ENCODE measurements at regions not wholly inside any gene's neighbourhood (a gene's known extent, or its start where the extent isn't known, plus 50 kb on each side); places are given as distances from the start of the nearest gene placed in this dataset.
A peak's percentile ranks its signal among the peaks of the same experiment; 100 is the strongest.

GRCh38 chr4:153988492-153989363 is 199.8 kb upstream of the SFRP2 start:
- Mint-ChIP-seq H3K27me3 (ENCODE audit: insufficient read depth, unreplicated experiment) (no peaks in the 10 kb centered on the region), H3K4me3 (ENCODE audit: unreplicated experiment) (no peak overlapping the region), H3K36me3 (ENCODE audit: insufficient read depth, unreplicated experiment) (no peaks in the 10 kb centered on the region), H3K9me3 (ENCODE audit: unreplicated experiment) (no peaks in the 10 kb centered on the region), H3K27ac (ENCODE audit: low read depth, unreplicated experiment) (no peak overlapping the region), H3K4me1 (ENCODE audit: insufficient read depth, unreplicated experiment) (peaks cover 5% of the 10 kb centered on the region)
- BruUV-seq (replicated peaks): no TSS peak
- no peak for TF ChIP-seq CTCF (IDR thresholded peaks at IDR 0.05; ENCODE audit: unreplicated experiment)
- POLR2A ChIA-PET: no interaction called here
- intact Hi-C loops (cut with micrococcal nuclease): no loop called here
- CTCF ChIA-PET: interaction anchor here (0.7 kb wide), 1 partner anchor 21 kb away, joined by 3 read pairs; no protein-coding TSS in a partner anchor
- no peak for DNase-seq (ENCODE audit: unreplicated experiment)

- CTCF ChIA-PET: interaction anchor here (0.5 to 0.8 kb wide), 3 partner anchors 13 to 469 kb away, joined by 3 to 7 read pairs (median 4); no protein-coding TSS in a partner anchor
- Mint-ChIP-seq H3K27ac (ENCODE audit: low read depth, unreplicated experiment) (peak overlapping the region; percentile 11), H3K9me3 (ENCODE audit: unreplicated experiment) (peaks cover 7% of the 10 kb centered on the region), H3K36me3 (ENCODE audit: insufficient read depth, unreplicated experiment) (no peaks in the 10 kb centered on the region), H3K4me3 (ENCODE audit: unreplicated experiment) (no peak overlapping the region), H3K4me1 (ENCODE audit: insufficient read depth, unreplicated experiment) (peaks cover 5% of the 10 kb centered on the region), H3K27me3 (ENCODE audit: insufficient read depth, unreplicated experiment) (no peaks in the 10 kb centered on the region)
- POLR2A ChIA-PET: no interaction called here
- peak; percentile 18 for DNase-seq (ENCODE audit: unreplicated experiment)
- no TSS peak for BruUV-seq (replicated peaks)
- intact Hi-C loops (cut with micrococcal nuclease): no loop called here
- no peak for TF ChIP-seq CTCF (IDR thresholded peaks at IDR 0.05; ENCODE audit: unreplicated experiment)
Measured at GRCh38 chr4:153987291-153987690, 198.4 kb upstream of the SFRP2 start.

- no peak for TF ChIP-seq CTCF (IDR thresholded peaks at IDR 0.05; ENCODE audit: unreplicated experiment)
- CTCF ChIA-PET: interaction anchor here (0.8 kb wide), 1 partner anchor 519 kb away, joined by 4 read pairs; no protein-coding TSS in a partner anchor
- Mint-ChIP-seq H3K36me3 (ENCODE audit: insufficient read depth, unreplicated experiment) (no peaks in the 10 kb centered on the region), H3K4me1 (ENCODE audit: insufficient read depth, unreplicated experiment) (peaks cover 6% of the 10 kb centered on the region), H3K9me3 (ENCODE audit: unreplicated experiment) (peaks cover 32% of the 10 kb centered on the region), H3K27me3 (ENCODE audit: insufficient read depth, unreplicated experiment) (no peaks in the 10 kb centered on the region), H3K27ac (ENCODE audit: low read depth, unreplicated experiment) (no peak overlapping the region), H3K4me3 (ENCODE audit: unreplicated experiment) (no peak overlapping the region)
- POLR2A ChIA-PET: no interaction called here
- intact Hi-C loops (cut with micrococcal nuclease): no loop called here
- DNase-seq (ENCODE audit: unreplicated experiment): no peak
- BruUV-seq (replicated peaks): no TSS peak
Measured at GRCh38 chr4:153976954-153977353, 188.1 kb upstream of the SFRP2 start.

GRCh38 chr4:153974452-153974851 is 185.6 kb upstream of the SFRP2 start:
- H3K27ac Mint-ChIP-seq (ENCODE audit: low read depth, unreplicated experiment): no peak overlapping the region
- ChIA-PET CTCF (interaction anchor here (1.2 kb wide), 2 partner anchors 13 to 36 kb away, joined by 3 to 4 read pairs; no protein-coding TSS in a partner anchor), POLR2A (no interaction called here)
- DNase-seq (ENCODE audit: unreplicated experiment): no peak
- BruUV-seq (replicated peaks): no TSS peak
- intact Hi-C loops (cut with micrococcal nuclease): no loop called here
- H3K9me3 Mint-ChIP-seq (ENCODE audit: unreplicated experiment): peaks cover 21% of the 10 kb centered on the region
- no peak overlapping the region for H3K4me3 Mint-ChIP-seq (ENCODE audit: unreplicated experiment)
- peaks cover 6% of the 10 kb centered on the region for H3K4me1 Mint-ChIP-seq (ENCODE audit: insufficient read depth, unreplicated experiment)
- no peaks in the 10 kb centered on the region for H3K36me3 Mint-ChIP-seq (ENCODE audit: insufficient read depth, unreplicated experiment)
- H3K27me3 Mint-ChIP-seq (ENCODE audit: insufficient read depth, unreplicated experiment): no peaks in the 10 kb centered on the region
- no peak for TF ChIP-seq CTCF (IDR thresholded peaks at IDR 0.05; ENCODE audit: unreplicated experiment)
